HTERT RPE-1 (cell line): ENCODE measurements at regions not wholly inside any gene's neighbourhood (a gene's known extent, or its start where the extent isn't known, plus 50 kb on each side); places are given as distances from the start of the nearest gene placed in this dataset.

Experiments used
- in situ Hi-C: fragments of 300-500 bp; cut with MboI; formaldehyde crosslinking; loops from 4 replicates; pipeline ENCODE4 v1.14.3; 2020; ENCODE audit warnings: low sequenced_read_pairs

- in situ Hi-C loops = no loop called here
Observed at GRCh38 chr11:13104619-13105236, 95.6 kb downstream of the RASSF10 start.

- in situ Hi-C loops = no loop called here
Observed at GRCh38 chr11:13105237-13105844, 96.2 kb downstream of the RASSF10 start.

- in situ Hi-C loops = no loop called here
Observed at GRCh38 chr11:13107544-13108044, 98.5 kb downstream of the RASSF10 start.

- in situ Hi-C loops = no loop called here
Observed at GRCh38 chr11:13108416-13108815, 99.3 kb downstream of the RASSF10 start.

DNA sequence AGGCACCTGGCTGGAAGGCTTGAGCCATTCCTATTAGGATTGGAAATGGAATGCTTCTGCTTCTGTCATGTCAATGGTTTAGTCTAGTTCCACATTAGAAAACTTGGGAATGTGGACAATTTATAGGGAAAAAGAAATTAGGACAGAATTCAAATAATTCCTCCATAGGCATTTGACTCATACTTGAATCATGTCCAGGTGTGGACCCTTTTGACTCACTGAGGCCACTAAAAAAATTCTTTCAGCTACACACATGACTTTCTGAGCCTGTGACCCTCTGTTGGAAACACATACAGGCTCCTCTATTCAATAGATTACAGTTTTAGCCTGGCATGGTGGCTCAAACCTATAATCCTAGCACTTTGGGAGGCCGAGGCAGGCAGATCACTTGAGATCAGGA, 100.5 kb downstream of the RASSF10 start:
- in situ Hi-C loops = no loop called here

DNA sequence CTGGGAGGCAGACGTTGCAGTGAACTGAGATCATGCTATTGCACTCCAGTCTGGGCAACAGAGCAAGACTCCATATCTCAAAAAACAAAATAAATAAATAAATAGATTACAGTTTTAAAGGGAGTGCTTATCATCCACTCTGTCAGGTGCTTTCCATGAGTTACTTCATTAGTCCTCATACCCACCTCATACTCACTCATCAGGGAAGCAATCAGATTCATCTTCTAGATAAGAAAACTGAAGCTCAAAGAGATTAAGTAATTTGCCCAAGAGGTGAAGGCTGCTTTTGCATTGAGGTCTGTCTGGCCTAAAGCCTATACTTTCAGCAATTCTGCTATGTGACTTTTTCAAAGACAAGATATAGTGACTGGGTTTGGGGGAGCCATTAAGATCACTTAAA, 101.0 kb downstream of the RASSF10 start:
- in situ Hi-C loops = no loop called here

GRCh38 chr11:13110929-13111812, 102.1 kb downstream of the RASSF10 start:
- in situ Hi-C loops = no loop called here

GRCh38 chr11:13111813-13112130, 102.7 kb downstream of the RASSF10 start:
- in situ Hi-C loops = no loop called here

- in situ Hi-C loops = no loop called here
Observed at GRCh38 chr11:13114566-13115379, 105.7 kb downstream of the RASSF10 start.

- in situ Hi-C loops = no loop called here
Observed at GRCh38 chr11:13115380-13115675, 106.2 kb downstream of the RASSF10 start.

DNA sequence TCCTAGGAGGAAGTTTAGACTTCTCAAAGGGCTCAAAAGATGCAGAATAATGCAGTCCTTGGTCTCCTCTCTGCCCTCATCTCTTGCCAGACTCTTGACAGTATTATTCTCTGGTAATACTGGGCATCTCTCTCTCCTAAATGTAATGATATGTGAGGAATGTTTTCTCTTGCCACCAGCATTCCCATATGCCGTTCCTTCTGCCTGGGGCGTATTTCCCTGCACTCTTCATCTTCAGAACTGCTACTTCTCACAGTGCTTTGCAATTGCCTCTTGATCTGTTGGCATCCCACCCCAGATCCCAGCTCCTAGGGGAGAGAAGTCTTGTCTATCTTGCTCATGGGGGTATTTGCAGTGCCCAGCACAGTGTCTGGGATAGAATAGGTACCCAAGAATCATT, 107.4 kb downstream of the RASSF10 start:
- in situ Hi-C loops = no loop called here

- in situ Hi-C loops = no loop called here
Observed at GRCh38 chr11:13117344-13117743, 108.2 kb downstream of the RASSF10 start.

DNA sequence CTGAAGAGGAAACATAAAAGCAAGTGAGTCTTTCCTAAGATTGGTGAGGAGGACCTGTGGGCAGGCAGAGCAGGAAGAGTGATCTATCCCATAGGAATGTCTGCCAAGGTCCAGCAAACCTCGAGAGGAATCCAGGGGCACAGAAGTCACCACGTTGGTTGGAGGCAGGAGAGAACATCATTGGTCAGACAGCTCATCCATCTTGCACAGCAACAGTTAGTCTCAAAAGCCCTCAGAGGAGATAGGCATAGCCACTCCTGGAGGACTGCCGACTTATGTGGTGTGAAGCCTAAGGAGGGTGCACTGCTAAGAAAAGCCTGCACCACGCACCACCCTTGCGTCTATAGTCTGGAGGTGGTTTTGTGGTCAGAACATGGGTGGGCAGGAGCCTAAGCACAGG, 109.1 kb downstream of the RASSF10 start:
- in situ Hi-C loops = no loop called here

GRCh38 chr11:13118650-13119049, 109.5 kb downstream of the RASSF10 start:
- in situ Hi-C loops = no loop called here

DNA sequence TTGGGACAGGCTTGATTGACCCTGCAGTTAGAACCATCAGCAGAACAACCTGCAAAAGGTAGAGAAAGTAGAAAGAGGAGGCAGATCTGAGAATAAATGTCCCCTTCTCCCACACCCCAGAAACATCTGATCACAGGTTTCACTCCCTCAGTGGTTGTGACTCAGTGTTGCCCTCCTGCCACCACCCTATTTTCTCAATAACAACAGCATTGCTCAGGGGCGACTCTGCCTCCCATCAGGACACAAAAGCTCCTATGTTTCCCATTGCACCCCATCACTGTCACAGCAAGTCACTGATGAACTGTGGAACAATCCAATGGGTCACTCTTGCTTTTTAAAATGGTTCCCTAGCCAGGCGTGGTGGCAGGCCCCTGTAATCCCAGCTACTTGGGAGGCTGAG, 110.2 kb downstream of the RASSF10 start:
- in situ Hi-C loops = no loop called here

- in situ Hi-C loops = no loop called here
Observed at GRCh38 chr11:13119941-13120520, 110.9 kb downstream of the RASSF10 start.

DNA sequence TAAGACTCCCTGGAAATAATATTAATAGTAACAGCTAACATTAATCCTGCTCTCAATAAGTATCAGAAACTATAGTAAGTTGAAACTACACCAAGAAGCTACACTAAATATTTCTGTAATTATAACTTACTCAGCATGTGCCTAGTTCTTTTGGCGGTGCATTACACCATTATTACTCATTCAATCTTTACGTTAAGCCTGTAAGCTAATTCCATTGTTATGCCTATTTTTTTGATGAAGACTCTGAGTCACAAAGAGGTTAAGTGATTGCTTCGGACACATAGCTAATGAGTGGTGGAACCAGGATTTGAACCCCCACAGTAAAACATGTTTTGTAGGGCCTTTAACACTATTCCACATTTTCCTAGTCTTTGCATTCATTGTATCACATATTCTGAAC, 111.6 kb downstream of the RASSF10 start:
- in situ Hi-C loops = no loop called here

- in situ Hi-C loops = no loop called here
Observed at GRCh38 chr11:13126430-13126829, 117.3 kb downstream of the RASSF10 start.

GRCh38 chr11:13127161-13127560, 118.0 kb downstream of the RASSF10 start:
- in situ Hi-C loops = no loop called here

GRCh38 chr11:13128354-13128753, 119.2 kb downstream of the RASSF10 start:
- in situ Hi-C loops = no loop called here

GRCh38 chr11:13134066-13134465, 125.0 kb downstream of the RASSF10 start:
- in situ Hi-C loops = no loop called here
